PC-9 (cell line): ENCODE measurements at regions not wholly inside any gene's neighbourhood (a gene's known extent, or its start where the extent isn't known, plus 50 kb on each side); places are given as distances from the start of the nearest gene placed in this dataset.
"Not testable (repeated sequence)": the region's sequence is repeated elsewhere in the genome, so short reads cannot be mapped to it uniquely, and the experiment has no call there.

Experiments used
- BruUV-seq: library from RNA; stranded (reverse); fragments of 400-500 nt; replicated peaks from 2 replicates; lab custom pipeline; 2021; lab: Mats Ljungman, UMichigan
- CTCF ChIA-PET: fragments of 300-600 bp; sonication (Branson Sonifier 250); formaldehyde crosslinking; loops from one replicate; lab custom pipeline; 2022; ENCODE audit warnings: antibody characterized with exemption; lab: Charles Lee
- POLR2A ChIA-PET: fragments of 300-600 bp; sonication (Branson Sonifier 250); formaldehyde crosslinking; loops from one replicate; lab custom pipeline; 2022; ENCODE audit warnings: antibody characterized with exemption; ENCODE audit not compliant: unreplicated experiment; lab: Charles Lee
- DNase-seq, 2 experiments: peaks; one replicate each; pipeline versions ENCODE4 v3.0.0 to v3.0.0-alpha.2; 2015 to 2022; ENCODE audit warnings: mixed read lengths in 1 of 2
- H2AFZ ChIP-seq: fragments of 200-600 bp; sonication (generic); 2 replicates; pipeline ENCODE4 v1.8.1; 2017; ENCODE audit warnings: antibody characterized with exemption
- H3F3A ChIP-seq: fragments of 200-600 bp; sonication (generic); 2 replicates; pipeline ENCODE4 v1.8.1; 2017; ENCODE audit warnings: antibody characterized with exemption, mild to moderate bottlenecking, low read depth; ENCODE audit not compliant: insufficient read depth
- H3K27ac ChIP-seq: fragments of 200-600 bp; sonication (generic); 2 replicates; pipeline ENCODE4 v1.6.1; 2016; ENCODE audit warnings: mixed run types
- H3K27me3 ChIP-seq: fragments of 200-600 bp; sonication (generic); 2 replicates; pipeline ENCODE4 v1.6.1; 2016; ENCODE audit warnings: low read depth, mixed run types; ENCODE audit not compliant: insufficient read depth
- H3K36me3 ChIP-seq: fragments of 200-600 bp; sonication (generic); 2 replicates; pipeline ENCODE4 v1.6.1; 2016; ENCODE audit warnings: low read depth, mixed run types
- H3K4me1 ChIP-seq: fragments of 200-600 bp; sonication (generic); replicated peaks from 2 replicates; pipeline ENCODE4 v1.6.1; 2016; ENCODE audit warnings: mixed run types; ENCODE audit not compliant: insufficient read depth
- H3K4me2 ChIP-seq: fragments of 200-600 bp; sonication (generic); 2 replicates; pipeline ENCODE4 v1.6.1; 2017; ENCODE audit warnings: mixed run types
- H3K4me3 ChIP-seq: fragments of 200-600 bp; sonication (generic); 2 replicates; pipeline ENCODE4 v1.6.1; 2016; ENCODE audit warnings: mixed run types
- H3K79me2 ChIP-seq: fragments of 200-600 bp; sonication (generic); 2 replicates; pipeline ENCODE4 v1.6.1; 2017; ENCODE audit warnings: low read depth, mixed run types
- H3K9me2 ChIP-seq: fragments of 200-600 bp; sonication (generic); 2 replicates; pipeline ENCODE4 v1.8.1; 2017; ENCODE audit warnings: mild to moderate bottlenecking; ENCODE audit not compliant: insufficient read depth
- H3K9me3 ChIP-seq: fragments of 200-600 bp; sonication (generic); 2 replicates; pipeline ENCODE4 v1.8.1; 2016; ENCODE audit warnings: low read depth; ENCODE audit not compliant: insufficient read depth
- H4K20me1 ChIP-seq: fragments of 200-600 bp; sonication (generic); 2 replicates; pipeline ENCODE4 v1.8.1; 2017; ENCODE audit not compliant: insufficient read depth
- CTCF ChIP-seq: fragments of 200-600 bp; sonication (generic); conservative IDR thresholded peaks from 2 replicates; pipeline ENCODE4 v1.6.1; 2017; ENCODE audit warnings: mixed run types, antibody characterized with exemption, mild to moderate bottlenecking, moderate library complexity
- EZH2 ChIP-seq: fragments of 200-600 bp; sonication (generic); IDR thresholded peaks from 2 replicates; pipeline ENCODE4 v1.8.0; 2017; ENCODE audit warnings: antibody characterized with exemption, low read depth
- intact Hi-C: fragments of 100-400 bp; cut with micrococcal nuclease; formaldehyde crosslinking; loops from one replicate; pipeline ENCODE4 v1.10.0; 2022; ENCODE audit not compliant: unreplicated experiment

DNA sequence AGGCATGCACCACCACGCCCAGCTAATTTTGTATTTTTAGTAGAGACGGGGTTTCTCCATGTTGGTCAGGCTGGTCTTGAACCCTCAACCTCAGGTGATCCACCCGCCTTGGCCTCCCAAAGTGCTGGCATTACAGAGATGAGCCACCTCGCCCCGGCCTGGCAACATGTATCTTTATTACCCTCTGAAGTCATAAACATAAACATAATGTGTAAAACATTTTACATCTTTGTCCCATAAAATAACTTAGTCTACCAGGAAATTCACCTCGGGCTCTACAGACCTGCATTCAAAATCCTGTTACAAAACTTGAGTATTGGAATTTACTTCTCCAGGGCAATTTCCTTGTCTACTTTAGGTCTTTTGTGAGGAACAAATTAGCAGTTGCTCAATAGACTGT is 68.1 kb upstream of the DUSP21 start:
- no peak overlapping the region for H3K27ac ChIP-seq
- no peaks in the 10 kb centered on the region for H3K79me2 ChIP-seq
- DNase-seq: no peak
- no peaks in the 10 kb centered on the region for H3F3A ChIP-seq
- H3K4me1 ChIP-seq: no peaks in the 10 kb centered on the region
- TF ChIP-seq CTCF (no peak), EZH2 (no peak)
- no peak overlapping the region for H3K4me3 ChIP-seq
- ChIA-PET POLR2A (no interaction called here), CTCF (no interaction called here)
- H3K4me2 ChIP-seq: no peak overlapping the region
- no peaks in the 10 kb centered on the region for H3K9me2 ChIP-seq
- no peaks in the 10 kb centered on the region for H3K27me3 ChIP-seq
- intact Hi-C loops: no loop called here
- H3K36me3 ChIP-seq: no peaks in the 10 kb centered on the region
- no peak overlapping the region for H2AFZ ChIP-seq
- H3K9me3 ChIP-seq: no peaks in the 10 kb centered on the region
- BruUV-seq: no TSS peak
- H4K20me1 ChIP-seq: no peaks in the 10 kb centered on the region

DNA sequence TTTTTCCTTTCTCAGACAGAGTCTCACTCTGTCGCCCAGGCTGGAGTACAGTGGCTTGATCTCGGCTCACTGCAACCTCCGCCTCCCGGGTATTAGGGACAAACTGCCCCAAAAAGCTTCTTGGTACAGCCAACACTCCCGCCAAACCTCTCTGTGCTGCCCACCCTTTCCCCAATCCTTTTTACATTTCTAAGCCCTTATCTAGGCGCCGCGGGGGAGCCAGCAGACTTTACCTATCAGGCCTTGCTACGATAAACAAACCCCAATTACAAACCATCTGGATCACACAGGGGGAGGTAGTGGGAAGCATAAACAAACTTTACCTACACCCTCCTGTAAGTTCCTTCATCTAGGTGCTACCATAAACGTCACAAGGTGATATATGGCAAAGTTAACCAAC is 69.8 kb upstream of the DUSP21 start:
- H3F3A ChIP-seq, H3K4me1 ChIP-seq, POLR2A ChIA-PET, H3K36me3 ChIP-seq, H3K9me3 ChIP-seq, H3K4me3 ChIP-seq, H3K9me2 ChIP-seq, H3K27ac ChIP-seq, H3K79me2 ChIP-seq, H3K4me2 ChIP-seq, BruUV-seq, H4K20me1 ChIP-seq, CTCF ChIA-PET, H3K27me3 ChIP-seq, H2AFZ ChIP-seq, intact Hi-C loops, DNase-seq: not testable (repeated sequence)

DNA sequence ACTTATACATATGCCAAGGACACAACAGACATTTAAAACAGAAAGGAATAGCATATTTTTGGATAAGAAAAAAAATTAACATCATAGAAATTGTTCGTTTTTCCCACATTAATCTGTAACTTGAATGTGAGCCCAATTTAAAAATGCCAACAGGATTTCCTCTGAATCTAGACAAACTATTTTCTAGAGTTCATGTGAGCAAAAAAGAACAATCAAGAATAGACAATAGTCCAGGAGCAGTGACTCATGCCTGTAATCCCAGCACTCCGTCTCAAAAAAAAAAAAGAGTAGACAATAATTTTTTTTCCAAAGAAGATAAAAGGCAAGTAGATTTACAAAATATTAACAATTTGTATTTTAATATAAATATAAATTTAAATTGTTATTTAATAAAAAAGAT is 73.7 kb upstream of the DUSP21 start:
- ChIA-PET CTCF (no interaction called here), POLR2A (no interaction called here)
- Histone ChIP-seq H3K36me3 (no peaks in the 10 kb centered on the region), H3K4me2 (no peak overlapping the region), H3K27me3 (no peaks in the 10 kb centered on the region), H3K27ac (no peak overlapping the region), H3K4me3 (no peak overlapping the region), H3K4me1 (no peaks in the 10 kb centered on the region), H3K79me2 (no peaks in the 10 kb centered on the region), H3F3A (no peaks in the 10 kb centered on the region), H4K20me1 (no peaks in the 10 kb centered on the region), H3K9me3 (no peaks in the 10 kb centered on the region), H2AFZ (no peak overlapping the region), H3K9me2 (no peaks in the 10 kb centered on the region)
- TF ChIP-seq CTCF: no peak
- TF ChIP-seq EZH2: no peak
- no peak for DNase-seq
- intact Hi-C loops: no loop called here
- no TSS peak for BruUV-seq

- Histone ChIP-seq H3F3A (no peaks in the 10 kb centered on the region), H3K4me1 (no peaks in the 10 kb centered on the region), H3K27me3 (no peaks in the 10 kb centered on the region), H2AFZ (no peak overlapping the region), H3K4me2 (no peak overlapping the region), H3K9me3 (no peaks in the 10 kb centered on the region), H3K9me2 (no peaks in the 10 kb centered on the region), H4K20me1 (no peaks in the 10 kb centered on the region), H3K4me3 (no peak overlapping the region), H3K36me3 (no peaks in the 10 kb centered on the region), H3K27ac (no peak overlapping the region), H3K79me2 (no peaks in the 10 kb centered on the region)
- TF ChIP-seq EZH2 (no peak), CTCF (no peak)
- intact Hi-C loops: no loop called here
- BruUV-seq: no TSS peak
- no peak for DNase-seq
- CTCF ChIA-PET: no interaction called here
- POLR2A ChIA-PET: no interaction called here
Observed at GRCh38 chrX:44767308-44767707, 76.5 kb upstream of the DUSP21 start.
